ENCODE measurements at regions not wholly inside any gene's neighbourhood (a gene's known extent, or its start where the extent isn't known, plus 50 kb on each side); places are given as distances from the start of the nearest gene placed in this dataset.
A peak's percentile ranks its signal among the peaks of the same experiment; 100 is the strongest.

DNA sequence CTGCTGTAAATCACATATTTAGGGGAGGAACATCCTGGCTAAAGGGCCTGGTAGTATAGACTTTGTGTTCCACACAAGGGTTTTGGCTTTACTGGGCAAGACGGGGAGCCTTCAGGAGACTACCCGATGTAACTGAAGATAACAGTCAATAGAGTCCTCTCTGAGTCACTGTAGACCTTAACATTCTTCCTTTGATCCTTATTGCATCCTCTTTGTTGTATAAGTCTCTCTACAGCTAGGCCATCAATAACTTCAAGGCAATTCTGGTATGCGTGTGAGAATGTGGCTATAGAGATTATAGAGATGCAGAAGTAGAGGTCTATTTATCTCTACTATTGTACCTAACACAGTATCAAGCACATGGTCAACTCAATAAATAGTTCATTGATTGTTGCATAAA, 67.3 kb upstream of the STK32A start:
- no peak for DNase-seq

DNA sequence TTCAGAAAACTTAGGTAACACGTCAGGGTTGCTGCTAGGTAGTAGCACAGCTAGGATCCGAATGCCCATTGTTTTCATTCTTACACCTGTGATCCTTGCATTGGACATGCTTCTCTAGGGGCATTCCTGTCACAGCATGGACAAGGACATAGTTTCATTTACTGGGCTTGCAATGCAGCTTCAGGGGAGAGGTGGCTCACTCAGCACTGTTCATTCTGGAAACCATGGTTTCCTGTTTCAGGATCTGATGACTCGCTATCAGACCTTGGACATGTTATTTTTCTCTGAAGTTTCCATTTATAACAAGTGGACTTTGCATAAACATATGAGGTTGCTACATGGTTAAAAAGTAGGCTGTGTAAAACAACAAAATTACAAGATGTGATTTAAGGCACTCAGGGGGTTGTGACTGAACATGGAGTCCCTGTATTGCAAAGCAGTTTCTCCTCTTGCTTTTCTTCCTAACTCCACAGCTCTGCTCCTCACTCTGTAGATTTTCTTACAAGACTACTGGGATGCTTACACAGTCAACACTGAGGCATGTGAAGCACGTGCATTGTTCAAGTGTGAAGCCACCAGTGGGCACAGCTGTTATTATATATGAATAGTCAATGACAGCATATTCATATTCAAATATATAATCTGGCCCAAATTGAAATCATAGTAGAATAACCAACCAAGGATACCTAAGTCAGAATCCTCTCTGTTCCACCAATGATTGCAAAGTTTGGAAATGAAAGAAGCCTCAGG, 66.1 kb upstream of the STK32A start:
- no peak for DNase-seq

DNA sequence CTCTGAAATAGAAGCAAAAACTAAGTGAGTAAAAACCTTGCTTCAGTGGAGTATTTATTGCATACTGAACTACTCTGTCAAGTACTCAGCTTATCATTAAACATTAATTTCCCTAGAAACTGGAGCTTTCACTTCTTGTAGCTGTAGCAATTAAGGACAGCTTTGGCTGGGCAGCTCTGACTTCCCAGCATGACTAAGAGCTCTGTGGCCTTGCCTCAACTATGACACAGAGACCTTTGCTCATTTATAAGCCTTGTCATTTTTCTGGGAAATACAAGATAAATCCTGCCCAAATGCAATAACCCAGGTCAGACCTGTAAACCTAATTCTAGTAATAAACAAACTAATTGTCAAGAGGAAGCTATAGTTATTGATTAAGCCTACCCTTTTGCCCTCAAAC, 65.4 kb upstream of the STK32A start:
- no peak for DNase-seq

DNA sequence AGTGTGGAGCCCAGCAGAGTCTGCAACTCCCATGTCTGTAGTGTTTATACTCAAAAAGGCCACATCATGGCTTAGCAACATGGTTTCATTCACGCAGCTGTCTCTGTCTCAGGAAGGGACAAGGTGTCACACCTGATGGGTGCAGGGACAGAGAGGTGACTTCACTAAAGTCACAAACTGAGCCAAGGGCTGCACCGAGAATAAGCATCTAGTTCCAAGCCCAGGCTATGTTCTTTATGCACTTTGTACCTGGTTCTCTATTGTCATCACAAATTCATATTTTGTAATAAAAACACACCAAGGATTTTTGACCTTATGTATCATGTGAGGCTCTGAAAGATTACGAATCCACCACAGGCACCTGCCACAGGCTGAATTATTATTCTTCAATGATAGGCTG, 64.9 kb upstream of the STK32A start:
- DNase-seq: no peak

DNA sequence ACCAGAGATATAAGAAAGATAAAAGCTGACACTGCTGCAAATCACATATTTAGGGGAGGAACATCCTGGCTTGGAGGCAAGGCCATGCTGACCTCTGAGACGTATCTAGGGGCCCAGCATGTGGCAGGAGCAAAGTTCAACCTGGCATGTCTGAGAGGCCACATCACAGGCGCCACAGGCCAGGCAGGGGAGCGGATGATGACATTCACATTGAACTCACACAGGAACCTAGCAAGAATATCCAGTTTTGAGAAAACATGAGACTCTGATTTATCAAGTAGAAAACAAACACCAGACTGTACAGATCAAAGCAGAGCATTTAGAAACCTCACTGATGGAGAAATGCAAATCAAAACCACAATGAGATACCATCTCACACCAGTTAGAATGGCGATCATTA, 64.2 kb upstream of the STK32A start:
- no peak for DNase-seq

DNA sequence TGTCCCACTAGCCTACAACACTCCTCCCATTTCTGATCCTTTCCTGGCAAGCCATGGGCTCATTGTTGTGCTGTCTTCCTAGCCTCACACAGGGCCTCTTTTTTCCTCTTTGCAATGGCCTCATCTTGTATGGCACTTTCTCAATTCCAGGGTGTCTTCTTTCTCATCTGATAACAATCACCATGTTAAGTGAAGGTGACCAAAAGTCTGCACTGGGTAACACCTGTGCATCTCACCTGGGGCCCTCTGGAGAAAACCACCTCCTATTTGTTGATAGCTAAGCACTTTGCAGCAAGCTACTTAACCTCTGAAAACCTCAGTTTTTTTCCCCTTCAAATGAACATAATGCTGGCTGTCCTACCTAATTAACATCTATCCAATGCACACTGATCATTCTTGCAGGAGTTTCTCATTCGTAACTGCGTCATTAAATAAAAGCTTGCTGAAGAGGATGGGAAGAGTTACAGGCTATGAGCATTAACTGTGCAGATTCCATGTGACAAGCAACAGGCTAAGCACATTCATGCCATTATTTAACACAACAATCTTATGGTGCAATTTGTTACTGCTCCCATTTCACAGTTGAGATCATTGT, 60.1 kb upstream of the STK32A start:
- no peak for DNase-seq

DNA sequence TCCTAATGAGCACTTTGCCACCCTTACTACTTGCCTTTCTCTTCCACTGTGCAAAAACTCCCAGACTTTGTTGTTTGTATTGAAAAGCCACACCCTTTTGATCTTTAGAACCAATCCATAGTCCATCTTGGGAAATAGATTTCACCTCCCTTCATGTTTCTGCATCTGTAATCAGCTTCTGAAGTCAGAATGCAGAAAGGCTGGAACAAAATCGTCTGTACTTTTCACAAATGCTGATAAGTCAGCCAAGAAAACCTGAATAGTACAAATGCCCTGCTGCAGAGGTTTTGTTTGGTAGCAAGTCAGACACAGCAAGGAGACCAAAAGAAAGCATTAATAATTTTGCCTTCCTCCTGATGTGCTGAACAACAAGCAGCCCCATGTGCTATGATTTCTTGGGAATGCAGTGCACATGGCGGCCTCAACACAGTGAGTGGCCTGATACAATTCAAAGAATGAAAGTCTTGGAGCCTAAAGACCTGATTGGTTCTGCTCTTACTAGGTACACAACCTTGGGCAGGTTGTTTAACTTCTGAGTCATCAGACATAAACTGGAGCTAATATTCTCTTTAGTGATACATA, 59.2 kb upstream of the STK32A start:
- no peak for DNase-seq

DNA sequence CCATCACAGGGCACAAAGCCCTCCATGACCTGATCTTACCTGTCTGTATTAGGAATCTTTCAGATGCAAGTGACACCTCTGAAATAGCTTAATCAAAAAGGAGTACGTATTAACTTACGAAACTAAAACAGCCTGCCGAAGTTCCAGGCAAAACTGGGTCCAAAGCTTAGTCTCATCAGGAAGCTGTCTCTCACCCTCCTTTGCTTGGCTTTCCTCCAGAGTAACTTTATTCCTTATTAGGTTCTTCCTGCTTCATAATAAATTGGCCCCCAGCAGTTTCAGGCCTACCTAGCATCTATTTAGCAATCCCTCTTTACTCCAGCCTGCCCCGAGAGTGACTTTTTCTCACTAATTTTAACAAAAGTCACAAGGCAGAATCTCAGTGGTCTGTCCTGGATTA, 58.4 kb upstream of the STK32A start:
- DNase-seq: no peak

DNA sequence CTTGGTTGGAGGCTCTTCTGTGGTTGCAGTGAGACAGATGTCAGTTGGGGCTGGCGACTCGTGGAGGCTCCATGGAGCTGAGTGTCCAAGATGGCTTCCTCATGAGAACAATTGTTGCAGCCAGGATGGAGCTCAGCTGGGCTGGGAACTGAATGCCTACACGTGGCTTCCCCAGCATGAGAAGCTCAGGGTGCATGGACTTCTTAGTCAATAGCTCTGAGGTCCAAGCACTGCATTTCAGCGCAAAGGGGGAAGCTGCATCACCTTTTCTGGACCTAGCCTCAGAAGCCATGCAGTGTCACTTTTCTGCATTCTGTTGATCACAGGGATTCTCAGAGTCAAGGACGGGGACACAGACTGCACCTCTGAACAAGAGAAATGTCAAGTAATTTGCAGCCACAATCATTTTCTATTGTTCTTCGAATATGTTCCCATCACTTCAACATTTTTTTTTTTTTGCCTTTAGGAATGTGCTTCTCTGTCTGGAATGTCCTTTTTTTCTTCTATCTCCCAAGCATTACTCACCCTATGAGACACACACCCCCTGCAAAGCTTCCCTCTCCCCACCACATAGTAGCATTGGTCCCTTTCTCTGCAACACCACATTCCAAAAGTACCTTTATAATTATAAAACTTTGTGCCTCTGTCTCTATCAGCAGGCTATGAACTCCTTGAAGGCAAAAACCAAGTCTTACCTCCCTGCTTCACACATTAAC, 57.5 kb upstream of the STK32A start:
- no peak for DNase-seq

DNA sequence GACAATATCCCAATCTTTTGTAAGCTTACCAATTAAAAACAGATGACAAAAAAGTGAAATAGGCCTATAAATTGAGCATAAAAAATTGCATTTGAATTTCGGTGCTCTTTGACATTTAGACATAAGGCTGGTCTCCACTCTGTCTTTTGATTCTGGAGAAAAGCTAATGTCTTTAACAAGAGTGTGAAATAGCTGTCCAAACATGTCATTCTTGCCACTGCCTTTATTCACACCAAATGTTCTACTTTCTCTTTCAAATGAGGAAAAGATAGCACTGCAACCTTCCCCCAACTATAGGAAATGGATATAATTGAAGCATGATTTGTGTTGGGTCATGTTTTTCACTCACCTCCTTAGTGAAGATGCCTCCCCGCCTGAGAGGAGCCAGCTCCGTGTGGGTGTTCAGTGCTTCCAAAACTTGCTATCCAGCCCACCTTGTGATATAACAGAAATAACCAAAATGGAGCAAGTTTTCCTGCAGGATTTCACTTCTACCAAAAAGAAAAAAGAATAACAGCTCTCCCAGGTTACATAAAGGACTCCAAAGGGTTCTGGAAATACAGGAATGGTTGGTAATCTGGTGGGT, 55.2 kb upstream of the STK32A start:
- peak in 4 of 58 donors; percentile 2 to 26 (median 8) for DNase-seq

DNA sequence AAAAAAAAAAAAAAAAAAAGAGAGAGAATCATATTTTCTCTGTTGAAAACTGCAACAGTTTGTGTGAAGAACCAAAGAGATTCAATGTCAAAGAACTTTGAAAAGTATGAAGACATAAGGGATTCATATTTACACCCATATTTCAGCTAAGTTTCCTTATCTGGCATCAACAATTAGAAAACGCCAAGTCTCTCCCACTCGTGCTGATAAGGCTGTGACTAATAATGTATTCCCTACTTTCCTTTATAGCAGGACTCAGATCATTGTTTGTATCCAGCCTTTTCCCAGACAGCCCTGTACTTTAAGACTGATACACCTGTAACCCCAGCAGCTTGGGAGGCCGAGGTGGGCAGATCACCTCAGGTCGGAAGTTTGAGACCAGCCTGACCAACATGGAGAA, 54.1 kb upstream of the STK32A start:
- no peak for DNase-seq

Data from anterior cingulate cortex (tissue), 58 donors.